ENCODE measurements at regions not wholly inside any gene's neighbourhood (a gene's known extent, or its start where the extent isn't known, plus 50 kb on each side); places are given as distances from the start of the nearest gene placed in this dataset.

DNA sequence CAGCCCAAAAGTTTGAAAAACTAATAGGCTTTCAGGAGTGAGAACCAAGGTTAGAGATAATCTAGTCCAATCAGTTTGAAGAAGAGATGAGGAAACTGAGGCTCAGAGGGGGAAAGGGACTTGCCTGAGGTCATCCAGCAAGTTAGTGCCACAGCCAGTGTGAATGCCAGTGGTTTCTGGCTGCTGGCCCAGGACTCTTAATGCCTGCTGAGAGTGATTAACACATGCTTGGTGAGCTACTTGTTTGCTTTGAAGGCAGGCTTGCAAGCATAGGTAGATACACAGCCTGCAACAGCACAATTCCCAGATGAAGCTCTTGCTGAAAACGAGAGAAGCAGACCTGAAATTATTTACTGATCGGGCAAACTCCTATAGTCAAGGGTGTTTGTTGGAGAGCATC is 591.6 kb upstream of the SGCD start:
- FAIRE-seq, result no peak
- no peak for DNase-seq (ENCODE audit: insufficient read length, low spot score)

DNA sequence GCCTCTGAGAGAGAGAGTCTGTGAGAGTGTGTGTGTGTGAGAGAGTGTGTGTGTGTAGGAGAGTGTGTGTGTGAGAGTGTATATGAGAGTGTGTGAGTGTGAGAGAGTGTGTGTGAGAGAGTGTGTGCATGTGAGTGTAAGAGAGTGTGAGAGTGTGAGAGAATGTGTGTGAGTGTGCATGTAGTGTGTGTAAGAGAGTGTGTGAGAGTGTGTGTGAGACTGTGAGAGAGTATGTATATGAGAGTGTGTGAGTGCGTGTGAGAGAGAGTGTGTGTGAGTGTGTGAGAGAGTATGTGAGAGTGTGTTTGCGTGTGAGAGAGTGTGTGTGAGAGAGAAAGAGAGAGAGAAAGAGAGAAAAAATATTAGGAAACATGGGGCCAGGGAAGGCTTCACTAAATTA is 588.3 kb upstream of the SGCD start:
- FAIRE-seq (no peak), DNase-seq (ENCODE audit: insufficient read length, low spot score) (no peak)

DNA sequence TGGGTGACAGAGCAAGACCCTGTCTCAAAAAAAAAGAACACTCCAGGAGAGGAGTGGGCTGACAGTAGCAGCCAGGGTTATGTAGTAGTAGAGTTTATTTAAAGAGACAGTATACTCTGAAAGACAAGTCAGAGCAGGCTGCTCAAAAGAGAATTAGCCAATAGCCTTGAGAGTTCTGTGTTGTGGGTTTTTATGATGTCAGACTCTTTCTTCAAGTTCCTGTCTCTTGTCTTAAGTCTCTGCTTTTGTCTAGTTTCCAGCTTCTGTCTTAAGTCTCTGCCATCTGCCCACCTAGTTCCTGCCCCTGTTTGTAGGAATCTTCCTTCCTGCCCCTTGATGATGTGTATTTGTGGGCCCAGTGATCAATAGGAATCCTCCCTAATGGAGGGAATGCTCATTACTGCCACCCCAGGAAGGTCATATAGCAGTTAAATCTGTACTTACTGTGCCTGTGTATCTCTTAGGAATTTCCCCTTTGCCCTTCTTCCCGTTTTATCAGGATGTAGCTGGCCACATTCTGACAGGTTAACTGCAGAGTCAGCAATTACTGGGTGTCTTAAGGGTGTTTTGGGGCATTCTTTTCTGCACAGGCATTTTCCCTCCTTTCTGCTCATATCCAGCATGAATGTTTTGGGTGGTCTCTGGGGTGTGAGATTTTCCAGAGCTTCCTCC is 580.5 kb upstream of the SGCD start:
- FAIRE-seq, result no peak
- no peak for DNase-seq (ENCODE audit: insufficient read length, low spot score)

DNA sequence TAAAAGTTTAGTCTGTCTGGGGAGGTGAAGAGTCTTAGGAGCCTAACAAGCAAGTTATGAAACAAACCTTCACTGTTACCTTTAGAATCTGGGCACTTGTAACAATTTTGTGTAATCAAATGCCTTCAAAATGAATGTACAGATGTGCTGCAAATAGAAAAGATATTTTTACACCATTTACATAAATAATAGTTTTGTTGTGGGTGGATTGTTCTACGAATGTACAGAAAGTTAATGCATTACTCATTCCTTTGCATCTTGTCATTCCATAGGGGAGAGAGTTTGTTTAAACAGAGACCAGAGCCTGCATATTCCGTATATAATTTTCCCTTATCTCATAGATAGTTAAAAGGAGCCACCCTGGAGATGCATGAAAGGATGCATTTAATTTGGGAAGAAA is 576.9 kb upstream of the SGCD start:
- FAIRE-seq, result no peak
- DNase-seq (ENCODE audit: insufficient read length, low spot score), result no peak

DNA sequence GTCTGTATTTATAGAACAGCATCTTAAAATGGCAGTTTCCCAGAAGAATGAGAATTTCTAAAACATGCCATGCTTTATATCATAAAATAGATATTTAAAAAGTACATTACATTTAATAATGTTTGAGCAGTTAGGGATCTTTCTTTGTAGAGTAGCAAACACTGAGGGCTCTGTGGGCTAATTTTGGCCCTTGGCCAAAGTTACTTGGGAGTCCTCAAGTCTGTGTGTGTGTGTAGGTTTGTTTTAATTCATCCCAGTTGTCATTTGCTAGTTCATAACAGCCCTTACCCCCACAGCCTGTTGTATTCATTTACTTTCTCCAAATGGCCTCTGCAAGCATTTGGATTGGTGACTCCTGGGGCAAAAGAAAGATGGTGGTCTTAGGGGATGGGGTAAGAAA is 576.4 kb upstream of the SGCD start:
- DNase-seq (ENCODE audit: insufficient read length, low spot score), result no peak
- no peak for FAIRE-seq

DNA sequence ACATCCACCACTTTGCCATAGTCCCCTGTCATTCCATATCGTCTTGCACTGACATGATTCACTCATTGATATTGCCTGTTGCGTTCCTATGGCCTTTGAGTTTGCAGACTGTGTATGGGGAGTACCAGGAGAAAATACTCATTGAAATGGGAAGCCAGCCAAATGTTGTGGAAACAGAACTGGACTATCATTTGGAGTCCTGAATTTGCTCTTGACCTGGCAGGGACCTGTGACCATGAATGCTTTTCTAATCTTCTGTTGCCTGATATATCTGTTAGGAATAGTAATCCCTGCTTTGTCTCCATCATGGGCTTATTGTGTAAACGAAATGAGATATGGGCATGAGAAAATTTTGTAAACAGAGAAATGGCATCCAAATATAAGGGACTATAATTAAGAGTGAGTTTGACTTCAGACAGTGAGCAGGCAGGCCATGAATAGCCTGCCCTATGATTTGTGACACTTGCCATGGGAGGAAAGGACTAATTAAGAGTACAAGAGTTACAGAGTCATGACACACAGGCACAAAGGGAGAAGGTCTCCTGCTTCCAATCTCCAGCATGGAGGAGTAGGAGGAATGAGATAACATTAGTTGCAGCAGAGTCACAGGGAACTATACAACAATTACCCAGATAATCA is 572.9 kb upstream of the SGCD start:
- no peak for DNase-seq (ENCODE audit: insufficient read length, low spot score)
- FAIRE-seq, result no peak

DNA sequence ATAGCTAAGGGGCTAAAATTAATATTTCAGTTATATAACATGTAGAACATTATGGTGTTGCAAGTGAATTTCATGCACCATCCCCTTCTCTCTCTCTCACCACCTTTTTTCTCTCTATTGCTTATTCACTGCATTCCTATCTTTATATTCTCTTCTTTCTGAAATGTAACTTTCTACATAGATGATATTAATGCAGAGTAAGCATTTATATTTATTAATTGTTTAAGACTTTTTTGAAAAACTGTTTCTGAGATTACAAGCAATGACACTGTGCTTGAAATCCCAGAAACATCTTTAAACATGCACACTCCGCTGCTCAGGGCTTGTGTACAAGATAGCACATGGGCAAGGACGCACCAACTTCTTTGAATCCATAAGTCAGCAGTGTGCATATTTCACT is 567.7 kb upstream of the SGCD start:
- no peak for FAIRE-seq

DNA sequence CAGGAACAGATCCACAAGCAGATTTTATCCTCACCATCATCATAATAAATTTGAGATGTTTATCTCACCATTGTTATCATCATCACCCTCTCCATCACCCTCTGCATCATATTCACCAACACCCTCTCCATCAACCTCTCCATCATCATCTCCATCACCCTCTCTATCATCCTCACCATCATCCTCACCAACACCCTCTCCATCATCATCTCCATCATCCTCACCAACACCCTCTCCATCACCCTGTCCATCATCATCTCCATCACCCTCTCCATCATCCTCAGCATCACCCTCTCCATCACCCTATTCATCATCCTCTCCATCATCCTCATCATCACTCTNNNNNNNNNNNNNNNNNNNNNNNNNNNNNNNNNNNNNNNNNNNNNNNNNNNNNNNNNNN is 567.0 kb upstream of the SGCD start:
- no peak for FAIRE-seq
- no peak for DNase-seq (ENCODE audit: insufficient read length, low spot score)

More for the DNA sequence above, 567.7 kb upstream of the SGCD start:
- DNase-seq (ENCODE audit: insufficient read length, low spot score), result no peak

DNA sequence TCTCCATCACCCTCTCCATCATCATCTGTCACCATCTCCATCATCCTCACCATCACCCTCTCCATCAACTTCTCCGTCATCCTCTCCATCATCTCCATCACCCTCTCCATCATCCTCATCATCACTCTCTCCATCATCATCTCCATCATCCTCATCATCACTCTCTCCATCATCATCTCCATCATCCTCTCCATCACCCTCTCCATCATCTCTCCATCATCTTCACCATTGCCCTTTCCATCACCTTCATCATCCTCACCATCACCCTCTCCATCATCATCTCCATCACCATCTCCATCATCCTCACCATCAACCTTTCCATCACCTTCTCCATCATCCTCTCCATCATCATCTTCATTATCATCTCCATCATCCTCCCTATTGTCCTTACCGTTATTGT is 565.5 kb upstream of the SGCD start:
- FAIRE-seq (no peak), DNase-seq (ENCODE audit: insufficient read length, low spot score) (no peak)

DNA sequence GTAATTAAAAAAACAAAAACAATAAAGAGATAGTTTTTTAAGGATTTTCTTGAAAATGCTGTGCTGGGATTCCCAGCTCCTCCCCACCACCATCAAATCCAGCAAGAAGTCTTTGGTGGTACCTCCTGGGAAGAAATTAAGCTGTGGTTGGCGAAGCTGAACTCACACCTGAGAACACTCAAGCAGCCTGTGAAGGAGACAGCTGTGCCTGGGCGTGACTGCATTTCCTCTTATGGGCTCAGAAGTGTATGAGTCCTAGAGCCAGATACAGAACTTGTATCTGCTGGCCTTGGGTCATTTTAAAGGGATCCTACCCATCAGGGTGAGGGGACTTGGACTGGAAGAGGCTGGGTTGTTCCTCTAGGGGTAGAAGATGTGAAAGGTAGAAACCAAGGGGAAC is 561.2 kb upstream of the SGCD start:
- FAIRE-seq, result no peak
- no peak for DNase-seq (ENCODE audit: insufficient read length, low spot score)

DNA sequence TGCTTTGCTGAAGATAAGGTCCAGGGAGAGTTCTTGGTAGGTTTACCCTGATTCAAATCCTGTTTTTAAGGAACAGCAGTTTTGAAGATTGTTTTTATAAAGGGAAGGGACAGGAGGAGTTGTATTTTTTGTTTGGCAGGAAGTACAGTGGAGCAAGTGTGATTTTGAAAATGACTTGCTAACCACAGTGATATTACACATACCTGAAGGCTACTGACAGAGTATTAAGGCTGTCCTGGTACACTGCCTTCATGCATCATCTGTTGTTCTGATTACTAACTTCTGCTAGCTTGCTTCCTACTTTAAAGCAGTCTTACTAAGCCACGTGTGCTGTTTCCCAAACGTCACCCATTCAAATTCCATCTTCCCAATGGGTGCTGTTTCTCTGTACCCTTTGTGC is 559.5 kb upstream of the SGCD start:
- no peak for FAIRE-seq

DNA sequence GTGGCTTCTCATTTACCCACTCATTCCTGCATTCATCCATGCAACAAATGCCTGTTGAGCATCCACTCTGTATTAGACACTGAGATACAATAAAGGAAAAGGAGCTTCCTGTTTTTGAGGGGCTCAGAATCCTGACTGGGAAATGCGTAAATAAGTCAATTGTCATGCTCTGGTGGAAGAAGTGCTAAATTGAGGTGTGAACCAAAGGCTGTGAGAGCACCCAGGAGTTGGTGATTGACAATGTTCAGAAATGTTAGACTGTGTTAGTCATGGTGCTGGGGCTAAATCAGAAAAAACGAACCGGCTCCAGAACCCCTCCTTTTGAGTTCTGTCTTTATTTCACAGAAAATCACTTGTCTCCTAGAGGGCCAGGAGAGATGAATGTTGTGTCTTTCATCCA is 558.6 kb upstream of the SGCD start:
- no peak for FAIRE-seq

More for the DNA sequence above, 559.5 kb upstream of the SGCD start:
- DNase-seq (ENCODE audit: insufficient read length, low spot score), result no peak

DNA sequence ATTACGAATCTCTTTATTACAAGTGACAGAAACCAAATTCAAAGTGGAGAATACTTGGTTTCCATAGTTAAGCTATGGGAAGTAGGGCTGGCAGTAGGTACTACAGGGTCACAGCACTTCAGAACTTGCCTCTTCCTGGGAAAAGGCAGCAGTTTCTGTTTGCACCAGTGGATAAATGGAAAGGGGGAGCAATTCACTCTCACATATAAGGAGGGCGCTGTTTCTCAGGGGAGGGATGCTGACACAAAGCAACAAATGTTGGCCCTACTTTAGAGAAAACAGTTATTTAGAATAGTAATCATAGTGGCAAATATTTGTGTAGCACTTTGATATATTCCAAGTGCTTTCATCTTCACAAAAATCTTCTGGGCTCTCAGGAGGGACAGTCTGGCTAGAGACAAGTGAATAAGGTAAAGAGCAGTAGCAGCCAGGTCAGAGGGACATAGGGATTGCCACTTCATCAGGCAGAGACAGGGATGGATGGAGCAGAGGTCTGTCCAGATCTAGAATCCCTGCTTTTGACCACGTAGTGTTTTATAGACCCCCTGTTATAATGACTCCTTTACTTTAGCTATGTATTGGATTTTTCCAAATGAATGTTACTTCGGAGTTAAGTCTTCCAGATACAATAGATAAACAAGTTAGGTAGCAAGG is 554.8 kb upstream of the SGCD start:
- DNase-seq (ENCODE audit: insufficient read length, low spot score), result no peak
- no peak for FAIRE-seq

More for the DNA sequence above, 558.6 kb upstream of the SGCD start:
- DNase-seq (ENCODE audit: insufficient read length, low spot score), result no peak

DNA sequence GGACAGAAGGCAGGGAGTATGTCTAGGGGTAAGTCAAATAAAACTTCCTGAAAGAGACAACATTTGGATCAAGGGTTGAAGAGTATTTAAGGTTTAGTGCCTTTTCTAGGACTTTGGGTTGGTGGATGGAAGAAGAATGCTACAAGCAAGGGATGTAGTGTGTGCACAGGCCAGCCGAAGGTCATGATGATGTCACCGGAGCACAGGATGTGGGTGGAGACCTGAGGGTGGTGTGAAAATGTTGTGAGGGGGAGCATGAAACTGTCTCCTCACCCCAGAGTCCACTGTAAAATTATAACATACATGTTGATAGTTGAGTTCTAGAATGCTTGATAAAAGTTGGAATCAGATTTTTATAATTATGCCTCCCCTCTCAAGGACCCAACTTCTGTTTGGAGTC is 553.3 kb upstream of the SGCD start:
- DNase-seq (ENCODE audit: insufficient read length, low spot score) (no peak), FAIRE-seq (no peak)

DNA sequence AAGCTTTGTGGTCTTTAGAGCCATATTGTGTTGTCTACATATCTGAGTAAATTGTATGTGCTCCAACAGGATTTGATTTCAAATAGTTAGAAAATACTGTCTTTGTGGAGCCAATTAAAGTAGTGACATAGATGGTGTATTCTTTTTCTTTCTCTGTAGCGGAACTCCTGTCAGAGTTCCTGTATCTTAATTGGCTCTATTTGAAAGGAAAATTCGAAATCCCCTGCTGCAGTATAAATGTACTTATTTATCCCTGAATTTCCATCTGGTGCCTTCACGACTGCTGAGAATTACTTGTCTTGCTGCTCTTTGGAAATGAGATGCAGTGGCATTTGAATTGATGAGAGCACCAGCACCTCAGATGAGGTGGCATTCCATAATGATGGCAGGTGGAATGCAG is 546.7 kb upstream of the SGCD start:
- DNase-seq (ENCODE audit: insufficient read length, low spot score) (no peak), FAIRE-seq (no peak)

DNA sequence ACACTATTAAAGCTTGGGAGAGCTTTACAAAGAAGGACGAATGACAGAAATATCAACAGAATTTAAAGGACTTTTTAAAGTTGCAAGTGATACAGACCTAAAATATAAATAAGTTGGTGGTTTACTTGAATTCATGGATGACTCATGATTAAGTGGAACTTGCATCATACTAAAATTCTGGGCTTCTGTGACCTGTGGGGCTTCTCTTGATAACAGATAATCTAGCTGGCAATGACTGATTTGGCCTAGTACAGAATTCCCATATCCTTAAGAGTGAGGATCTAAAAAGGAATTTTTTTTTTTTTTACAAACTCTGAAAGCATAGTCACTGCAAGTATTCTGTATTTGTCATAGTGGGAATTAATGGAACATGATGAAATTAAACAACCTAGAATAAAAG is 543.7 kb upstream of the SGCD start:
- FAIRE-seq, result no peak
- no peak for DNase-seq (ENCODE audit: insufficient read length, low spot score)

DNA sequence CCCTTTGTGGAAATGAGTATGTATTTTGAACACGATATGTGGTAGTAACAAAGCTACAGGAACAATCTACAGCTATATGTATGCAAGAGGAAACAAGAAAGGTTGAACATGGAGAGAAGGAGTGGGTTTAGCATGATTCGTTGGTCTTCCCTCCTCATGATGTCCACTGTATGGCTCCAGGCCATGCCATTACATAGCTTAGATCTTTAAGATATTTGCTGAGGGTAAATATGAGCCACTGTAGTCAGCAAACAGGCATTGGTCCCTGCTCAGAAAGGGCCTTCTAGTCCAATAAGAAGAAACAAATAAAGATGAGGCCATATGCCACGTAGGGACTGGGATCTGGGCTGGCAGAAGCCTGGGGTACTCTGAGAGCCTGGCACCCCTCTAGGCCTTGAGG is 543.2 kb upstream of the SGCD start:
- no peak for DNase-seq (ENCODE audit: insufficient read length, low spot score)
- FAIRE-seq, result no peak

DNA sequence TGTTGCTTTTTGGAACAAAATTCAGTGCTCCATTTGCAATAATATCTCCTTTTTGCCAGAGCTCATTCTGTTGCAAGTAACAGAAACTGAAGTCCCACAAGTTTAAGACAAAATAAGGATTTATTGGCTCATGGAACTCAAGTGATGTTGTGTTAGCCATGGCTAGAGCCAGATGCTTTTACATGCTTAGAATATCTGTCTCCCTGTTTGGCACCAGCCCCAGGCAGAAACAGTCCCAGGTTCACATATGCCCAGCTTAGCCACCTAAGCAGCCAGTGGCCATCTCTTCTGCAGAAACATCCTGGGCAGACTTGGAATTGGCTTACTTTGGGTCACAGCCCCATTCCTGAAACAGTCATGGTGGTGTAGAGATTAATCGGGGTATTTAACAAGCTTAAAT is 540.9 kb upstream of the SGCD start:
- FAIRE-seq, result no peak

DNA sequence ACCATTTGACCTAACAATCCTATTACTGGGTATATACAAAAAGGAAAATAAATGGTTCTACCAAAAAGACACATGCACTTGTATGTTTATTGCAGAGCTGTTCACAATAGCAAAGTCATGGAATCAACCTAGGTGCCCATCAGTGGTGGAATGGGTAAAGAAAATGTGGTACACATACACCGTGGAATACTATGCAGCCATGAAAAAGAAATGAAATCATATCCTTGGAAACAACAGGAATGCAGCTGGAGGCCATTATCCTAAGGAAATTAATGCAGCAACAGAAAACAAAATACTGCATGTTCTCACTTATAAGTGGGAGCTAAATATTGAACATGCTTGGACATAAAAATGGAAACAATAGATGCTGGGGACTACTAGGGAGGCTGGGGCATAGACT is 534.1 kb upstream of the SGCD start:
- FAIRE-seq (no peak), DNase-seq (ENCODE audit: insufficient read length, low spot score) (no peak)

More for the DNA sequence above, 540.9 kb upstream of the SGCD start:
- no peak for DNase-seq (ENCODE audit: insufficient read length, low spot score)

DNA sequence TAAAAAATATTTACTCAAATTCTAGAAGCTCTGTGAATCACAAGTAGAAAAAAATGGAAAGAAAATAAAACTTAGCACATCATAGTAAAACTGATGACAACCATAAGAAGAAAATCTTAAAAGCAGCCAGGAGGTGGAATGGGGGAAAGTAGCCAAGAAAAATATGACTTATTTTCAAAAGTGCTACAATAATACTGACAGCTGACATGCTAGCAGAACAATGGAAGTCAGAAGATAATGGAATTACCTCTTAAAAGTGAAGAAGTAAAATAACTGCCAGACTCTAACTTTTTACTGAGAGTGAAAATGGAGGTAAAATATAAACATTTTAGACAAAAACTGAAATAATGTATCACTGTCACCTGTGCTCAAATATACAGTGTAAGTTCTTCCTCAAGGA is 532.2 kb upstream of the SGCD start:
- DNase-seq (ENCODE audit: insufficient read length, low spot score) (no peak), FAIRE-seq (no peak)

DNA sequence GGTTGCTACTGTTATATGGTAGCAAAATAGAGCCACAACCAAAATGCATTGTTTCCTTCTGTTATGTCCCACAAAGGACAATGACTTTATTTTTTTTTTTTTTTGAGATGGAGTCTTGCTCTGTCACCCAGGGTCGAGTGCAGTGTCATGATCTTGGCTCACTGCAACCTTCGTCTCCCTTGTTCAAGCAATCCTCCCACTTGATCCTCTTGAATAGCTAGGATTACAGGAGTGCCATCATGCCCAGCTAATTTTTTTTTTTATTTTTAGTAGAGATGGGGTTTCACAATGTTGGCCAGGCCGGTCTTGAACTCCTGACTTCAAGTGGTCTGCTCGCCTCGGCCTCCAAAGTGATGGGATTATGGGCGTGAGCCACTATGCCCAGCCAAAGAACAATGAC is 527.7 kb upstream of the SGCD start:
- no peak for FAIRE-seq
- no peak for DNase-seq (ENCODE audit: insufficient read length, low spot score)

DNA sequence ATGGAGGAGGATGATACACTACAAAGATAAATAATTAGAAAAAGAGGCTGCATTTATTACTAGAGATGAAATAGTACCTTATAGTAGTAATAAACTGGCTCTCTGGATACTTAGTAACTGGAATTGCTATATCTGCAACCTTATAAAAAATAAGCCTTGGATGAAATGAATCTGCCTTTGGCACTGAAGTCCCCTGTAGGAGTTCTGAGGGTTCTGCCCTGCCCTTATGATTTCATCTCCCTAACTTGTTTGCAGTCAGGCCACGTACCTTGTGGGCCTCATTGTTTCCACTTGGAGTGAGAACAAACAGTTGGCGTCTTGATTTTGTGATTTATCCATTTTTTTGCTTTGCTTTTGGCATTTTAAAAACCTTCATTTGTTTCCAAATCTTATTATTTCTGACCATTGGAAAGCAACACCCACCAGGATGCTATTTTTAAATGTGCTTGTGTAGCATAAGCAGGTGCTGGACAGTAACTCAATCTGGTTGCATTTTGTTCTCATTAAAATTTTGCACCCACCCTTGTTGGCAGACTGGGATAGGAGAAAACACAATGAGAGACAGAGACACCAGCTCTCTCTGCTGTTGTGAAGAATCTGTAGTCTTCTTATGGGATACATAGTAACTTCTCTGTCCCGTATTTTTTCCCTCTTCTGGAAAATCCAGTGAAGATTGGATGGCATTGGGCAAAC is 518.9 kb upstream of the SGCD start:
- no peak for FAIRE-seq
- DNase-seq (ENCODE audit: insufficient read length, low spot score), result no peak

All from HTR-8/SVneo (cell line).